ENCODE measurements at regions not wholly inside any gene's neighbourhood (a gene's known extent, or its start where the extent isn't known, plus 50 kb on each side); places are given as distances from the start of the nearest gene placed in this dataset.
"Not testable (repeated sequence)": the region's sequence is repeated elsewhere in the genome, so short reads cannot be mapped to it uniquely, and the experiment has no call there.

- DNase-seq = no peak
These were observed 74.6 kb downstream of the TRIM42 start for GRCh38 chr3:140752499-140752898.

- no peak for DNase-seq
These were observed 76.2 kb downstream of the TRIM42 start for GRCh38 chr3:140753865-140754754.

GRCh38 chr3:140754936-140755335 is 77.1 kb downstream of the TRIM42 start:
- no peak for DNase-seq

GRCh38 chr3:140756240-140757016 is 78.6 kb downstream of the TRIM42 start:
- no peak for DNase-seq

GRCh38 chr3:140758791-140759444 is 81.1 kb downstream of the TRIM42 start:
- no peak for DNase-seq

GRCh38 chr3:140760324-140761075 is 82.6 kb downstream of the TRIM42 start:
- no peak for DNase-seq

- no peak for DNase-seq
These were observed 83.3 kb downstream of the TRIM42 start for GRCh38 chr3:140761076-140761639.

- no peak for DNase-seq
These were observed 84.9 kb downstream of the TRIM42 start for GRCh38 chr3:140762746-140763145.

GRCh38 chr3:140763532-140763931 is 85.7 kb downstream of the TRIM42 start:
- no peak for DNase-seq

- no peak for DNase-seq
These were observed 87.4 kb downstream of the TRIM42 start for GRCh38 chr3:140765246-140765645.

- DNase-seq = no peak
These were observed 88.6 kb downstream of the TRIM42 start for GRCh38 chr3:140766465-140766864.

- no peak for DNase-seq
These were observed 89.7 kb downstream of the TRIM42 start for GRCh38 chr3:140767566-140767965.

GRCh38 chr3:140768941-140769340 is 91.1 kb downstream of the TRIM42 start:
- no peak for DNase-seq

GRCh38 chr3:140769951-140770350 is 92.1 kb downstream of the TRIM42 start:
- no peak for DNase-seq

GRCh38 chr3:140770977-140771667 is 93.3 kb downstream of the TRIM42 start:
- no peak for DNase-seq

GRCh38 chr3:140777631-140778233 is 99.9 kb downstream of the TRIM42 start:
- DNase-seq = no peak

- DNase-seq = no peak
These were observed 113.5 kb downstream of the TRIM42 start for GRCh38 chr3:140791368-140791767.

GRCh38 chr3:140794507-140794906 is 116.6 kb downstream of the TRIM42 start:
- no peak for DNase-seq

GRCh38 chr3:140802898-140803297 is 125.0 kb downstream of the TRIM42 start:
- not testable (repeated sequence) for DNase-seq

GRCh38 chr3:140809316-140809715 is 131.5 kb downstream of the TRIM42 start:
- no peak for DNase-seq

Measured in activated CD4-positive, alpha-beta T cell treated with anti-CD3 and anti-CD28 coated beads for 48 hours (primary cell).